ENCODE measurements at regions not wholly inside any gene's neighbourhood (a gene's known extent, or its start where the extent isn't known, plus 50 kb on each side); places are given as distances from the start of the nearest gene placed in this dataset.

GRCh38 chr7:17103984-17104383, 194.5 kb upstream of the AHR start:
- TF ChIP-seq CTCF (IDR thresholded peaks at IDR 0.05), result no peak
- TF ChIP-seq POLR2A (IDR thresholded peaks at IDR 0.05), result no peak
- no peak for TF ChIP-seq POLR2AphosphoS5 (IDR thresholded peaks at IDR 0.05; ENCODE audit: insufficient read depth in 1 of 2, low read depth in 1 of 2)

All from vagina (tissue), 2 donors.